OCI-M1 (cell line): ENCODE measurements at regions not wholly inside any gene's neighbourhood (a gene's known extent, or its start where the extent isn't known, plus 50 kb on each side); places are given as distances from the start of the nearest gene placed in this dataset.
"Not testable (repeated sequence)": the region's sequence is repeated elsewhere in the genome, so short reads cannot be mapped to it uniquely, and the experiment has no call there.

Experiments used
- DNase-seq: peaks from one replicate; lab custom pipeline; 2025; lab: John Stamatoyannopoulos, UW

- no peak for DNase-seq
Measured at GRCh38 chr11:44452827-44453572, 112.5 kb upstream of the CD82 start.

DNA sequence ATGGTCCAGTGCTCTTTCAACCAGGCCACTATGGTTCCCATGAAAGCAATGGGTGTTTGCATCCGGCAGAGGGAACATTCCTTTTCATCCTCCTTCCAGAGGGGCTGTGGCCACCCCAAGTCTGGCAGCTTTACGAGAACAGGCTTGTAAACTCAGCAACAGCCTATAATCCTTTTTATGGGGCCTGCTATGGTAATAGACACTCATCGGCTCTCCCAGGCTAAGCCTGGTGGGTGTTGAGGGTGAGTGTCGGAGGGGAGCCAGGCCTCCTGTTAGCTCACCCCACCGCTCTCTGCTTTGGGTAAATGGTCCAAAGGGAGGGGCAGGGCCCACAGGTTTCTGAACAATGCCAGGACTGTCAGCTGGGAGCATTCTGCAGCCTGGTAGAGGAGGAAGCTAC is 111.6 kb upstream of the CD82 start:
- no peak for DNase-seq

- no peak for DNase-seq
Measured at GRCh38 chr11:44454666-44455065, 110.8 kb upstream of the CD82 start.

- DNase-seq = peak; percentile 32
Measured at GRCh38 chr11:44456544-44457300, 108.7 kb upstream of the CD82 start.

- DNase-seq = no peak
Measured at GRCh38 chr11:44457862-44458261, 107.6 kb upstream of the CD82 start.

DNA sequence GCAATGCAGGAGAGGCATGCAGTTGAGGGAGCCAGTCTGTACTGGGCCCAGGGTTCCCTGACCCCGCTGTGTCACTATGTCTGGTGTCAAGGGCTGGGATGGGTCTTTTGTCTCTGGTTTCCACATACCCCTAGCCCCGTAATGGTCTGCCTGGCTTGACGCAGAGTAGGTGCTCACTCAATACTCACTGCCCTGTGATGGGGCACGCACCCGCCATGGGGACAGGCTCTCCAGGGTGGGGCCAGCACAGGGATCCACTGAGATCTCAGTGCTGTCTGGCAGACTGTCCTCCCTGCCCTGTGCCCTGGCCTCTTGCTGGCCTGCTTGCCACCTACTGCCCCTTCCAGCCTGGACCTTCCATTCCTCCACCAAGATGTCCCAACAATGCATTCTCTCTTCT is 101.7 kb upstream of the CD82 start:
- no peak for DNase-seq

GRCh38 chr11:44464741-44465140 is 100.7 kb upstream of the CD82 start:
- DNase-seq = peak; percentile 64

- no peak for DNase-seq
Measured at GRCh38 chr11:44466531-44467205, 98.8 kb upstream of the CD82 start.

DNA sequence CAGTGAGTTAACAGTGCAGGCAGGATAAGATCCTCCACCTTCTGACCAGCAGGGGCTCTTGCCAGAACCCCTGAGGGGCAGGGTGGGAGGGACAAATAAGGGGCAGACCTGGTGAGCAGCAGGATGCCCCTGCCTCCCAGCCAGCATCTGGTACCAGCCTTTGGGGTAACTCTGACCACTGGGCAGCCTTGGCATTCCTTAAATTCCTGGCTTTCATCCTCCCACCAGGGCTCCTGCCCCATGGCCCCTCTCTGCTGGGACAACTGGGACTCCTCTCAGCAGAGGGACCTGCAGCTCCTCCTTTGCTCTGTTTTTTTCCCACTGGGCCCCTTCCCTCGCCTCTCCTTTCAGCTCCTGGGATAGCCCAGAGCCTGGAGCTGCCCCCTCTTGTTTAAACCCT is 98.0 kb upstream of the CD82 start:
- no peak for DNase-seq

GRCh38 chr11:44467931-44468330 is 97.5 kb upstream of the CD82 start:
- no peak for DNase-seq

GRCh38 chr11:44468345-44468988 is 97.0 kb upstream of the CD82 start:
- DNase-seq = no peak

- DNase-seq = no peak
Measured at GRCh38 chr11:44469412-44469811, 96.1 kb upstream of the CD82 start.

DNA sequence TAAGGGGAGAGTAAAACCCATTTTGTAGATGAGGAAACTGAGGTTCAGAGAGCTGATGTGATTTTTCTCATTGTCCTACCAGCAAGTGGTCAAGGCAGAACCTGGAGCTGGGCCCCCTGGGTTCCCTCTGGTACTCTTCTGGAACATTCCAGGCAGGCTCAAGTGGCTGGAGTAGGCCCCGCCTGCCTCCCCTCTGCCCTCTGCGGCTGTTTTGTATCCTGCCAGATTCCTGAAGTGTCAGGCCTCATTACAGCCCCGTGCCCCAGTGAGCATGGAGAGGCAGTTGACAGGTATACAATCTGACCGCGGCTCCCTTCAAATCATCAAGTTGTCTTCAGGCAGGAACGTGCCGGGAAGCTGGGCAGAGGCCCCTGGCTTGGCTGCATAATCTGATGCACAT is 94.6 kb upstream of the CD82 start:
- DNase-seq = no peak

DNA sequence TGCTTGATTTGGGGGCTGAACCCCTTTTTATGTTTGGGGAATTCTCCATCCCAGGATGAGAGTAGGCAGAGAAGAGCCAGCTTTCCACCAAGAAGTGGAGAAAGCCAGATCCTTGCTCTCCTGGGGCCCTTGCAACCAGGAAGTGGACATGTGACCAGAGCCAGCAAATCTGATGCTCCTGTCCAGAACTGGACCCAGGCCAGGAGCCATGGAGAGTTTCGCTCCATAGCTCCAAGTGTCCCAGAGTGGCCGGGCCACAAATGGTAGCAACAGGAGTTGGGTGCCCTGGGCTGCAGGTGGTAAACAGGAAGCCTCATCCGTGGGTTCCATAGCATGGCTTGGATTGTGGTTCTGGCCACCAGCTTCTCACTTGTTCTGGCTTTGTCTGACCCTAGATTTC is 93.9 kb upstream of the CD82 start:
- no peak for DNase-seq

- DNase-seq = no peak
Measured at GRCh38 chr11:44472916-44473315, 92.5 kb upstream of the CD82 start.

- DNase-seq = no peak
Measured at GRCh38 chr11:44474702-44475101, 90.8 kb upstream of the CD82 start.

GRCh38 chr11:44475114-44475686 is 90.3 kb upstream of the CD82 start:
- DNase-seq = no peak

DNA sequence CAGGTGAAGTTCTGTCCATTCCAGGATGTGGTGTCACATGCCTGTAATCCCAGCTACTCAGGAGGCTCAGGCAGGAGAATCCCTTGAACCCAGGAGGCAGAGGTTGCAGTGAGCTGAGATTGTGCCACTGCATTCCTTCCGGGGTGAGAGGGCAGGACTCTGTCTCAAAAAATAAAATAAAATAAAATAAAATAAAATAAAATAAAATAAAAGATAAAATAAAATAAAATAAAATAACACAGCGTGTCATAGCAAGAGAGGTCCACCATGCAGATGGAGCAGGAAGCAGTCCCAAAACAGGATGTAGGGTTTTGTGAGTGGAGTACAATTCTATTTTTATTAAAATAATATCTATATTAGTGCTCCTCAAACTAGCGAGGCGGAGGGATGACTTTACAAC is 83.1 kb upstream of the CD82 start:
- DNase-seq = not testable (repeated sequence)

DNA sequence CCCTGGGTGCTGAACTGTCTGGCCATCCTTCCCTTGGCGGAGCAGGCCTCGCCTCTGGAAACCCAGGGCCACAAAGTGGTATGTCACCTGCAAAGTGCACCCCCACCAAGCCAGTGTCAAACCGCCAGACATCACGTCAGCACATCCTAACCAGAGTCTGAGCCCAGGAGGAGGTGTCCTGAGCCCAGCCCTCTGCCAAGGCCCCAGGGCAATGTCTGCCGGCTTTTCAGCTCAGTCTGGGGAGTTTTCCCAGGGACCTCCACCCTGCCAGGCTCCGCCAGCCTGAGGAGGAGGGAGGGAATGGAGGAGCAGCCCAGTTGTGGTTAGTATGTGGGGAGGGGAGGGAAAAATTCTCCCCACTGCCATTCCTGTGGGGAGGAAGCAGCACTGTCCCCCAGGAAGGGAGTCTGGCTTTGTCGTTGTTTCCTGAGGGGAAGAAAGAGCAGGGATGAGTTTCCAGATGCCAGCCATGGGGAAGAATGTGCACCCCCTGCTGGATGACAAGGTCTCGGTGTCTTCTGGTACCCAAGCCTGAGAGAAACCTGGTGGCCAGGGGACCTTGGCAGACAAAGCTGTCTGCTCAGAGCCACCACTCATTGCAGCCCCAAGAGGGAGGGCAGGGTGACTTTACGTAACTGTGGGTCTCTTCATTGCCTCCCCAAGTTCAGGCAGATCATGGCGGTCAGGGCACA is 81.4 kb upstream of the CD82 start:
- DNase-seq = no peak

DNA sequence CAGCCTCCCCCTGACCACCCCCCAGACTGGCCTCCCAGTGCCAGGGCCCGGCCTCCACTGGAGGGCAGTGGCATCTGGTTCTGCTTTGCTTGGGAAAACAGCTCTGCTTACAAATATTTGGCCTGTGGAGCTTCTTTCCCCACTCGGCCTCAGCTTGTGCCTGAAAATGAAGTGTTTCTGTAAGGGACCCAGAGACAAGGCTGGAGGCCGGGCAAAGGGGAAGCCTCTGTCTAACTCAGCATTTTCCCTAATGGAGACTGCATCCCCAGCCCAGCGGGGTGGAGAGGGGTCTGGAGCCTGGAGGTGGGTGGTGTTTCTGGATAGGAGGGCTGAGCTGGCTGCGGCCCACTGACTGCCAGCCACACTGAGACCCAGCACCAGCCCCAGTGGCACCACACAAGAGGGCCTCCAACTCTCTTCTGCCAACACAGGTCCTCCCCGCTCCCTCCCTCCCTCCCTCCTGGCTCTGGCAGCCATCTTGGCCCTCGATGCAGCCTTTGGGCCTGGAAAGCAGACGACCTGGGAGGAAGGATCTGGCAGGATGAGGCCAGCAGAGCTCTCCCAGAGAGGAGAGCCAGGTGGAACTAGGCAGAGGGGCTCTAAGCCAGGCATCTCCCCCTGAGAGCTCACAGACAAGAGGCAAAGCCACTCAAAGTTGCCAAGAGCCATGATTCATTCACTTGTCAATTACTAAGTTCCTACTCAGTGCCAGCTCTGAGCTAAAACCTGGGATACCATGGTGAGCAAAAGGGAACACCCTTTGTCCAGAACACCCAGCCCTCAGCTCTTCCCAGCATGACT is 77.1 kb upstream of the CD82 start:
- no peak for DNase-seq

GRCh38 chr11:44493383-44493782 is 72.1 kb upstream of the CD82 start:
- no peak for DNase-seq
